NCI-H2196 (cell line): ENCODE measurements at regions not wholly inside any gene's neighbourhood (a gene's known extent, or its start where the extent isn't known, plus 50 kb on each side); places are given as distances from the start of the nearest gene placed in this dataset.
"Not testable (repeated sequence)": the region's sequence is repeated elsewhere in the genome, so short reads cannot be mapped to it uniquely, and the experiment has no call there.

Experiments used
- DNase-seq: peaks from one replicate; lab custom pipeline; 2025; ENCODE audit not compliant: unreplicated experiment; lab: John Stamatoyannopoulos, UW

- DNase-seq, result no peak
Measured at GRCh38 chr1:193905288-193906085, 719.1 kb upstream of the B3GALT2 start.

- DNase-seq, result no peak
Measured at GRCh38 chr1:193891788-193892187, 705.4 kb upstream of the B3GALT2 start.

GRCh38 chr1:193890935-193891334 lies 704.5 kb upstream of the B3GALT2 start:
- DNase-seq, result no peak

GRCh38 chr1:193884848-193885558 lies 698.6 kb upstream of the B3GALT2 start:
- DNase-seq, result no peak

GRCh38 chr1:193877920-193878319 lies 691.5 kb upstream of the B3GALT2 start:
- DNase-seq, result not testable (repeated sequence)

- no peak for DNase-seq
Measured at GRCh38 chr1:193868425-193868824, 682.0 kb upstream of the B3GALT2 start.

GRCh38 chr1:193856261-193856660 lies 669.8 kb upstream of the B3GALT2 start:
- no peak for DNase-seq

GRCh38 chr1:193850745-193851144 lies 664.3 kb upstream of the B3GALT2 start:
- no peak for DNase-seq

GRCh38 chr1:193846876-193847604 lies 660.6 kb upstream of the B3GALT2 start:
- no peak for DNase-seq

- DNase-seq, result no peak
Measured at GRCh38 chr1:193846411-193846810, 660.0 kb upstream of the B3GALT2 start.

- DNase-seq, result no peak
Measured at GRCh38 chr1:193841857-193842256, 655.4 kb upstream of the B3GALT2 start.

- no peak for DNase-seq
Measured at GRCh38 chr1:193831465-193831864, 645.1 kb upstream of the B3GALT2 start.

- DNase-seq, result no peak
Measured at GRCh38 chr1:193827516-193827915, 641.1 kb upstream of the B3GALT2 start.

- DNase-seq, result no peak
Measured at GRCh38 chr1:193819376-193819775, 633.0 kb upstream of the B3GALT2 start.

- DNase-seq, result no peak
Measured at GRCh38 chr1:193807208-193807607, 620.8 kb upstream of the B3GALT2 start.

- no peak for DNase-seq
Measured at GRCh38 chr1:193806079-193807048, 620.0 kb upstream of the B3GALT2 start.

GRCh38 chr1:193799948-193800690 lies 613.7 kb upstream of the B3GALT2 start:
- DNase-seq, result no peak

- DNase-seq, result no peak
Measured at GRCh38 chr1:193799371-193799770, 613.0 kb upstream of the B3GALT2 start.

GRCh38 chr1:193794239-193794638 lies 607.8 kb upstream of the B3GALT2 start:
- no peak for DNase-seq

GRCh38 chr1:193791746-193792145 lies 605.3 kb upstream of the B3GALT2 start:
- DNase-seq, result no peak
